Ishikawa (cell line): ENCODE measurements at regions not wholly inside any gene's neighbourhood (a gene's known extent, or its start where the extent isn't known, plus 50 kb on each side); places are given as distances from the start of the nearest gene placed in this dataset.
A peak's percentile ranks its signal among the peaks of the same experiment; 100 is the strongest.

ENCODE experiments used
- CEBPB ChIP-seq: IDR thresholded peaks from 2 replicates; pipeline ENCODE4 v1.6.1; 2012
- CREB1 ChIP-seq: IDR thresholded peaks from 2 replicates; pipeline ENCODE4 v1.6.1; 2012; ENCODE audit warnings: low read depth
- EGR1 ChIP-seq: IDR thresholded peaks from 2 replicates; pipeline ENCODE4 v1.6.1; 2012
- EP300 ChIP-seq: IDR thresholded peaks from 2 replicates; pipeline ENCODE4 v1.6.1; 2012; ENCODE audit warnings: borderline replicate concordance
- FOXM1 ChIP-seq: IDR thresholded peaks from 2 replicates; pipeline ENCODE4 v1.6.1; 2012; ENCODE audit warnings: low read depth, borderline replicate concordance
- NFIC ChIP-seq: IDR thresholded peaks from 2 replicates; pipeline ENCODE4 v1.6.1; 2012
- RAD21 ChIP-seq: IDR thresholded peaks from 2 replicates; pipeline ENCODE4 v1.6.1; 2012; ENCODE audit warnings: low read depth
- REST ChIP-seq: IDR thresholded peaks from 2 replicates; pipeline ENCODE4 v1.6.1; 2012; ENCODE audit warnings: low read depth, mild to moderate bottlenecking
- TAF1 ChIP-seq: IDR thresholded peaks from 2 replicates; pipeline ENCODE4 v1.6.1; 2012; ENCODE audit warnings: low read depth, mild to moderate bottlenecking
- TCF12 ChIP-seq: IDR thresholded peaks from 2 replicates; pipeline ENCODE4 v1.6.1; 2012; ENCODE audit warnings: low read depth
- TEAD4 ChIP-seq: IDR thresholded peaks from 2 replicates; pipeline ENCODE4 v1.6.1; 2012
- YY1 ChIP-seq: IDR thresholded peaks from 2 replicates; pipeline ENCODE4 v1.6.1; 2012; ENCODE audit warnings: low read depth
- ZBTB7A ChIP-seq: IDR thresholded peaks from 2 replicates; pipeline ENCODE4 v1.6.1; 2012; ENCODE audit warnings: low read depth
- TF ChIP-seq, protein P1 (sequence below): IDR thresholded peaks from 2 replicates; pipeline ENCODE4 v1.6.1; 2012
- TF ChIP-seq, protein P2 (sequence below): IDR thresholded peaks from 2 replicates; pipeline ENCODE4 v1.6.1; 2012

DNA sequence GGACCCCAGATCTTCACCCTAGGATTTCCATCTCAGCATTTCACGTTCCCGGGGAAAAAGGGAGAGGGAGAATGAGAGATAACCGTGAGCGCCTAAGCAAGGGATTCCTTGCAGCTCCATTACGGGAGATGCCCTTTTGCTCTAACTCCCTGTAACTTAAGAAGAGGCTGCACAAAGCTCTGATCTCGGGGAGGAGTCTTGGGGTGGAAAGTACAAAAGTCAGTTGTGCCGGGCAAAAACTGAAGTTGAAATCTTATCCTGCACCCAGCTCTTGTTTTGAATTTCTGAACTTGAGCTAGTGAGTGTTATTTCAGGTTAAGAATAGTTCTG, 256.4 kb upstream of the SOX21 start:
- TF ChIP-seq TAF1: no peak
- no peak for TF ChIP-seq NFIC
- TF ChIP-seq EGR1: no peak
- no peak for TF ChIP-seq FOXM1
- TF ChIP-seq REST: no peak
- no peak for TF ChIP-seq TEAD4
- no peak for TF ChIP-seq CEBPB
- no peak for TF ChIP-seq YY1
- TF ChIP-seq, protein P1, sequence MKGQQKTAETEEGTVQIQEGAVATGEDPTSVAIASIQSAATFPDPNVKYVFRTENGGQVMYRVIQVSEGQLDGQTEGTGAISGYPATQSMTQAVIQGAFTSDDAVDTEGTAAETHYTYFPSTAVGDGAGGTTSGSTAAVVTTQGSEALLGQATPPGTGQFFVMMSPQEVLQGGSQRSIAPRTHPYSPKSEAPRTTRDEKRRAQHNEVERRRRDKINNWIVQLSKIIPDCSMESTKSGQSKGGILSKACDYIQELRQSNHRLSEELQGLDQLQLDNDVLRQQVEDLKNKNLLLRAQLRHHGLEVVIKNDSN: no peak
- TF ChIP-seq RAD21: no peak
- TF ChIP-seq TCF12: no peak
- TF ChIP-seq CREB1: no peak
- TF ChIP-seq ZBTB7A: no peak
- TF ChIP-seq EP300: no peak
- TF ChIP-seq, protein P2, sequence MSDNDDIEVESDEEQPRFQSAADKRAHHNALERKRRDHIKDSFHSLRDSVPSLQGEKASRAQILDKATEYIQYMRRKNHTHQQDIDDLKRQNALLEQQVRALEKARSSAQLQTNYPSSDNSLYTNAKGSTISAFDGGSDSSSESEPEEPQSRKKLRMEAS: no peak

GRCh38 chr13:94968040-94968756, 255.9 kb upstream of the SOX21 start:
- TF ChIP-seq REST (no peak), EP300 (no peak), TAF1 (no peak), YY1 (no peak), RAD21 (no peak), EGR1 (no peak), ZBTB7A (no peak), TEAD4 (no peak), CEBPB (no peak), TCF12 (no peak), FOXM1 (no peak), CREB1 (no peak), NFIC (no peak)
- TF ChIP-seq, protein P2: no peak; the same call in 1 of the 2 replicates
- TF ChIP-seq, protein P1: no peak

GRCh38 chr13:94967183-94968039, 255.1 kb upstream of the SOX21 start:
- TF ChIP-seq FOXM1: no peak
- peak; percentile 25; the same call in 1 of the 2 replicates for TF ChIP-seq ZBTB7A

- TF ChIP-seq TCF12: no peak
- TF ChIP-seq TAF1: no peak
- no peak for TF ChIP-seq CREB1
- TF ChIP-seq FOXM1: no peak
- TF ChIP-seq, protein P1: no peak
- TF ChIP-seq, protein P2: no peak
- TF ChIP-seq YY1: no peak
- no peak for TF ChIP-seq NFIC
- no peak for TF ChIP-seq CEBPB
- no peak for TF ChIP-seq ZBTB7A
- no peak for TF ChIP-seq EP300
- no peak for TF ChIP-seq EGR1
- no peak for TF ChIP-seq RAD21
- no peak for TF ChIP-seq TEAD4
- TF ChIP-seq REST: no peak
These were observed 254.1 kb upstream of the SOX21 start for GRCh38 chr13:94966422-94966955.
